ENCODE measurements at regions not wholly inside any gene's neighbourhood (a gene's known extent, or its start where the extent isn't known, plus 50 kb on each side); places are given as distances from the start of the nearest gene placed in this dataset.
"Not testable (repeated sequence)": the region's sequence is repeated elsewhere in the genome, so short reads cannot be mapped to it uniquely, and the experiment has no call there.

GRCh38 chr12:30578426-30578825 is 117.2 kb downstream of the IPO8 start:
- DNase-seq: no peak

DNA sequence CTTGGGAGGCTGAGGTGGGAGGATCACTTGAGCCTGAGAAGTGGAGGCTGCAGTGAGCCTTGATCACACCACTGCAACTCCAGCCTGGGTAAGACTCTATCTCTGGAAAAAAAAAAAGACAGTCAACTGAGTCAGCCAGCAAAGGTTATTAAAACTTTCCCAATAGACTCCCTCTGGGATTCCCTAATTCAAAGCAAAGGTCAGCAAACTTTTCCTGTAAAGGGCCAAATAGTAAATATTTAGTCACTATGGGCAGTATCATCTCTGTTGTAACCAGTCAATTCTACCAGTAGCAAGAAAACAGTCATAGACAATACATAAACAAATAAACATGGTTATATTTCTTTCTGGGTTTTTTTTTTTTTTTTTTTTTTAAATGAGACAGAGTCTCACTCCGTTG is 122.5 kb downstream of the IPO8 start:
- DNase-seq: no peak

DNA sequence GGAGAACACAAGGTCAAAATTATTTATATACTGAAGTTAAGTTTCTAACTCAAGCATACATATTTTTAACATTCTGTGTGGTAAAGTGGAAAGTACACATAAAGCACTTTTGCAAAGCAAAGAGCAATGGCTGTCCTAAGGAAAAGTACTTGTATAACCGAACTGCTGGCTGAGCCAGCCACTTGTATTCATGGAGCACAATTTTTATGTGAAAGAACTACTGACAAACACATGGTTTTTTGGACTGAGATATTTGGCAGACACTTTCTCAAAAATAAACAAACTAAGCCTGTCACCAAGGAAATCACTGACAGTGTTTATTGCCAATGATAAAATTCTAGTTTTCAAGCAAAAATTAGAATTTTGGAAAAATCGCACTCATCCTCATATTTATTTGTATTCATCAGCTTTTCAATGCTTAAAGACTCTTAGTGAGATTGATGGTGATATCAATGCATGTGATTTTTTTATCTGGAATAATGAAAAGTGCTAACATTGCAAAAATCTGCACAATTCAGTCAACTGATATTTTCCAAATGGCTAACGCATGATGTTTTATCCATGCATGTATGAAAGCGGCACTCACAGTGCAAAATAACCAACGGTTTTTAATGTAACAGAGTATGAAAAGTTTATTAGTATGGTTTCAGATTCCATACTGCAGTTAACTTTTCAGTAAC is 125.3 kb downstream of the IPO8 start:
- no peak for DNase-seq

DNA sequence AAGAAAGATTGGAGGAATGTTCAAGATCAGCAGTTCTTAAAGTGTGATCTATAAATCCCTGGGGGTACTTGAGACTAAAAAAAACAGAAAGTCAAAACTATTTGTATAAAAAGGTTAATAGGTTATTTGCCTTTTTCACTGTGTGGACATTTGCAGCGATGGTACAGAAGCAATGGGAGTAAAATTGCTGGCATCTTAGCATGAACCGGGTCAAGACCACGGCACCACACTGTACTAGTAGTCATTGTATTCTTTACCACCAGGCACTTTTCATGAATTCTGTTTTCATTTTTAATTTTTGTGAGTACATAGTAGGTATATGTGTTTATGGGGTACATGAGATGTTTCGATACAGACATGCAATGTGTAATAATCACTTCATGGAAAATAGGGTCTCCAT is 126.2 kb downstream of the IPO8 start:
- no peak for DNase-seq

DNA sequence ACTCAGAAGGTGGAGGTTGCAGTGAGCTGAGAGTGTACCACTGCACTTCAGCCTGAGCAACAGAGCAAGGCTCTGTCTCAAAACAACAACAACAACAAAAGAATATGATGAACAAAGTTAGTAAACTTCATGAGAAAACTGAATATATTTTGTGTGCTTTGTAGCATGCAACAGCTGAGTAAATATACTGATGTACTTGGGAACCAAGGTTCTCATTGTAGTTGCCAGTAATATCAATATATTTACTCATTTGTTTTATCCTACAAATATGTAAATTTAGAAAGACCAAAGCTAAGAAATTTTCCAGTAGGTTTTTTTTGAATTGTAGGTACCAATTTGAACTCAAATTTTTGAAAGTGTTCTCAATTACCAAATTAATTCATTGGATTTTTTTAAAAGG is 127.2 kb downstream of the IPO8 start:
- DNase-seq: no peak

GRCh38 chr12:30567082-30567481 is 128.6 kb downstream of the IPO8 start:
- DNase-seq: no peak

- no peak for DNase-seq
Measured at GRCh38 chr12:30564394-30564793, 131.3 kb downstream of the IPO8 start.

GRCh38 chr12:30548203-30548602 is 147.5 kb downstream of the IPO8 start:
- DNase-seq: no peak

DNA sequence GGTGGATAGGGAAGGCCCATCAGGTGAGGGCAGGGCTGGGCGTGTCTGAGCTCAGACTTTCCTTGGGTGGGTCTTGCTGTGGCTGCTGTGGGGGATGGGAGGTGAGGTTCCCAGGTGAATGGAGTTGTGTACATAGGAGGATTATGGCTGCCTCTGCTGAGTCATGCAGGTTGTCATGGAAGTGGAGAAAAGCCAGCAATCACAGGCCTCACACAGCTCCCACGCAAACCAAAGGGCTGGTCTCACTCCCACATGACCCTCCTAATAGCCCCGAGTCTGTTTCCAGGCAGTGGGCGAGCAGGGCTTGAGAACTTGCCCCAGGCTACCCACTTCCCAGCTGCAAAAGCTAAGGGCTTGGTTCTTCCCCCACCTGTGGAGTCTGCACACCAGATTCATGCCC is 149.5 kb downstream of the IPO8 start:
- no peak for DNase-seq

- DNase-seq: not testable (repeated sequence)
Measured at GRCh38 chr12:30544704-30545103, 151.0 kb downstream of the IPO8 start.

GRCh38 chr12:30537228-30537627 is 158.4 kb downstream of the IPO8 start:
- DNase-seq: no peak

GRCh38 chr12:30533558-30534265 is 162.0 kb downstream of the IPO8 start:
- no peak for DNase-seq

DNA sequence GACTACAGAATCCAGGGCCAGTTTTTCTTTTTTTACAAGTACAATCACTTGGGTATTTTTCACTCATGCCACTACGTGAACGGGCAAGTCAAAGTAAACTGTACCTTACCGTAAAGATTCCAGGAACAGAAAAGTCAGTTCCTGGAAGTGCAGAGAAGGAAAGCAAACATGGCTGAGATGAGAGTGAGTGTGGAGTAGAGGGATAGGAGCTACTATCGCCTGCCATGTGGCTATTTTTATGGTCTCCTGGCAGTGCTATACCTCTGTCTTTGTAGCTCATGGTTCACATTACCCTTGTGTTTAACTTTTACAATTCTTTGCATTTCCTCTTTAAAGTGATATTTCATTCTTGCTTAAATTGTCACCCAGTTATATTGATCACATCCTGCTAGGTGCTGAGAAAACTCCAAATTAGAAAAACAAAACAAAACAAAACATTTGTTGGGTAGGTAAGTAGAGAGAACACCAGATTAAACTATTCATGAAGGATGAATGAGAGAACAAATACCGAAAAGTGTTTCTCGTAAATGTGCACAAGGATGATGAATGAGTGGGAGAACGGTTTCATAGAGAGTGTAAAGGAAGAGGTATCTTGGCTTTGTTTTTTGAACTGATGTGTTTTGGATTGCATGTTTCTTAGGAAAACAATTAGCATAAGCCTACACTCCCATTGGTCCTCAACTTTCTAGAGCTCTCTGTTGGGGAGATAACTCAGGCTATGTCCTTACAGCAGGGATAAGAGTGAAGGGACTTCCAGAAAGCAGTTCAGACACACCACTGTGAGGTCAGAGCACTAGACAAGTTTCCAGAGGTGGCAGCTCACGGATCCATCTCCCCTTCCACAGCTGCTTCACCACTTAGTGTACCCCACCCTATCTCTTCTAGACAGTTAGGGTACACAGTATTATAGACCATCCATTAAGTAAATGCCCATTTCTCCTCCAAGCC is 163.7 kb downstream of the IPO8 start:
- no peak for DNase-seq

DNA sequence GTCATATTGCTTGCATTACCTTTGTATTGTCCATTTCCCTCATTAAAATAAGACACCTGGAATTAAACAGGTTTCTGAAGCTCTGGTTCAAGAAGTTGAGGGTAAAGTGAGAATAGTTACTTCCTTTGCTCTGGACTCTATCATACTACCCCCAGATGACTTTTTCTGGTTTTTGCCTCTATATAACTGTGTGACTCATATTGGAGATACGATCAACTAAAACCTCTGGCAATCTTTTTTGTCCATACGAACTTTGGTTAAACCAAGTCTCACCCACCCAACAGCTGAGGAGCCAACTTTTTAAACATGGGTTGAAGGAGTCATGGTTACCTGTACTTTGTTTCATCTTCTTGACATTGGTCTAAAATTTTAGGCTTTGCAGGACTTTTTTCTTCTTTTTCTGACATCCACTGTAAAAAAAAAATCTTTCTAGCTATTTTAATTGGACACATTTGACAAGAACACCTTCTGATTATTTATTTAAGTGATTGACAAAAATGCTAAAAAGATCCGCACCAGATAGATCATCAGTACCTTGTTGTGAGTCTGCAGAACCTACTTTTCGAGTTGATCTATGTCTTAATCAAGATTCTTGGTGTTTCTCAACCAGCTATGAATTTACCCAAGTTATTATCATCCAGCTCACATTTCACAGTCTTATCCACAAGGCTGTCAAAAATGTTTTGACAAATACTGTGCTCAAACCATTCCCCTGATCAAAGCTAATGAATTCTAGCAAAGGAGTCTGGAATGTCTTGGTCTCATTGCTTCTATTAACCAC is 166.0 kb downstream of the IPO8 start:
- DNase-seq: no peak

DNA sequence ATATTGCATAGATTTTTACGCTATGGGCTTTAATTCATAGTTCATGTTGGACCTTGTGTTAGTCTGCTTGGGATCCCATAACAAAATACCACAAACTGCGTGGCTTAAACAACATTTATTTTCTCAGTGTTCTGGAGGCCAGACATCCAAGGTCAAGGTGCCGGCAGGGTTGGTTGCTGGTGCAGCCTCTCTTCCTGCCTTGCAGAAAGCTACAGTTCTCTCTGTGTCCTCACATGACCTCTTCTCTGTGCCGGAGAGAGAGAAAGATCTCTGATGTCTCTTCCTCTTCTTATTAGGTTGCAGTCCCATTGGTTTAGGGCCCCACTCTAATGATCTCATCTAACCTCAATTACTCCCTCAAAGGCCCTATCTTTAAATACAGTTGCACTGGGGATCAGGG is 170.5 kb downstream of the IPO8 start:
- no peak for DNase-seq

- DNase-seq: not testable (repeated sequence)
Measured at GRCh38 chr12:30520285-30520684, 175.4 kb downstream of the IPO8 start.

- no peak for DNase-seq
Measured at GRCh38 chr12:30519535-30519934, 176.1 kb downstream of the IPO8 start.

- DNase-seq: no peak
Measured at GRCh38 chr12:30517320-30517719, 178.3 kb downstream of the IPO8 start.

DNA sequence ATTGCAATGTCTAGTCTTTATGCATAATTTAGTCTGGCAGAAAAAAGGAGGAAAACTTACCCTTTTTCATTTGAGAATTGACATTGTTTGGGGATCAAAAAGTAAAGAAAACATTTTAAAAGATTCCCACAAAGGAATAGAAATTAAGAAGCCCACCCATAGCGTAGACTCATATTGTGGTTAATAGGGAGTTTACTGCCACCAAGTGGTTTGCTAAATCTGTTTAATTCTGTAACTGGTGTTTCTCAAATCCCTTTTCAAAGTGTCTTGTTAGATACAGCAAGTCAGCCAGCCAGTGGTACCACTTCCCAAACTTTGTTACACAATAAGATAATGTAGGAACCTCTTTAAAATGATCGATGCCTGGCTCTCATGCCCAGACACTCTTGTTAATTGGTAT is 180.3 kb downstream of the IPO8 start:
- DNase-seq: no peak

GRCh38 chr12:30514666-30515065 is 181.0 kb downstream of the IPO8 start:
- DNase-seq: no peak

DNA sequence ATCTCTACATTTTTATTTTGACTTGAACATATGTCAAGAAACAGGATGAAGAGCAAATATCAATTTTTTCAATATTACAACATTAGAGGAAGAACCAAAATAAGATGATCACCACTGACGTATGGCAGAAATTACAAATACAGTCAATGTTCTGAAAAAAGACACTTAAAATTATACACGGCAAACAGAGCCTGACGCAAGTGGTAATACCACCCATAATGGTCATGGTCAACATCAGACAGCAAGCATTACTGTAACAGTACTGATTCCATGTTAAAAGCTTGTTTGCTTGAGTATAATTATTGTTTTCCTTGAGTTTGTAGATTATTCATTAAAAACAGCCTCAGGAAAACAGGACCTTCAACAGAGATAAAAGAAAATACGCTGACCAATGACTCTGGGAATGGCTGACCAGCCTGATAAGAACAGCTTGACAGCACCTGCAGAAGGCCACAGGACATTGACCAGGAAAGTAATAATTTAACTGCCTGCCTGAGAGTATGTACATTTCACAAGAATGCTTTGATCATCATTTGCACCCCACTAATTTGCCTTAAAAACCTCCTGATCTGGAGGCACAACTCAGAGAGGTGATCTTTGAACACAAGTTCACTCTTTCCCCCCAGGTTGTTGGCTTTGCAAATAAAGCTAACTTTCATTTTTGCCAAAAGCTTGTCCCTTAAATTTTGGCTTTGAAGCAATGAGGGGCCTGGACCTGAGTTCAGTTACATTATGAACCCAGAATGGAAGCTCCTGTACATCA is 187.3 kb downstream of the IPO8 start:
- no peak for DNase-seq

DNA sequence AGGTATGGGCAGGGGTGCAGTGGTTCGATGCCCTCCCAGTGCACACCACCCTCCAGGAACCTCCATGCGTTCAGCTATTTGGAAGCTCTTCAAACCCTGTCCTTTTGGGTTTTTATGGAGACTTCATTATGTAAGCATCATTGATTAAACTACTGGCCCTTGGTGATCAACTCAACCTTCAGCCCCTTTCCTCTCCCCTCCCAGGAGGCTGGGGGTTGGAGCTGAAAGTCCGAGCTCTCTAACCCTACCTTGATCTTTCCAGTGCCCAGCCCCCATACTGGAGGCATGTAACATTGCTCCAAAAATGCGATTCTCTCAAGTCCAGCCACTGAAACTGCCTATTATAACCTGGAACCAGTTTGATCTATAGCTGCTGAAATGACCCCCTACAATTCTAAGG is 188.1 kb downstream of the IPO8 start:
- no peak for DNase-seq
